Limb (tissue), 2 donors: ENCODE measurements at regions not wholly inside any gene's neighbourhood (a gene's known extent, or its start where the extent isn't known, plus 50 kb on each side); places are given as distances from the start of the nearest gene placed in this dataset.

ENCODE experiments used
- DNase-seq, 2 donors: peaks; one replicate each; pipeline ENCODE4 v3.0.0-alpha.2; 2016; ENCODE audit errors: extremely low spot score in 2 of 2

GRCh38 chr2:18741191-18741590 lies 151.8 kb upstream of the NT5C1B start:
- DNase-seq, result no peak

- DNase-seq, result no peak
Measured at GRCh38 chr2:18740474-18740881, 151.1 kb upstream of the NT5C1B start.

- no peak for DNase-seq
Measured at GRCh38 chr2:18731666-18732065, 142.3 kb upstream of the NT5C1B start.

- DNase-seq, result no peak
Measured at GRCh38 chr2:18724371-18725145, 135.2 kb upstream of the NT5C1B start.

- no peak for DNase-seq
Measured at GRCh38 chr2:18723219-18723618, 133.8 kb upstream of the NT5C1B start.

- DNase-seq, result no peak
Measured at GRCh38 chr2:18722101-18722500, 132.7 kb upstream of the NT5C1B start.

GRCh38 chr2:18721038-18721922 lies 131.9 kb upstream of the NT5C1B start:
- no peak for DNase-seq

- no peak for DNase-seq
Measured at GRCh38 chr2:18719978-18720775, 130.8 kb upstream of the NT5C1B start.

- DNase-seq, result no peak
Measured at GRCh38 chr2:18708203-18708715, 118.9 kb upstream of the NT5C1B start.

- no peak for DNase-seq
Measured at GRCh38 chr2:18706001-18706400, 116.6 kb upstream of the NT5C1B start.

GRCh38 chr2:18704276-18704675 lies 114.9 kb upstream of the NT5C1B start:
- DNase-seq, result no peak

GRCh38 chr2:18703555-18703954 lies 114.2 kb upstream of the NT5C1B start:
- DNase-seq, result no peak

- DNase-seq, result no peak
Measured at GRCh38 chr2:18701981-18702380, 112.6 kb upstream of the NT5C1B start.

GRCh38 chr2:18701546-18701945 lies 112.2 kb upstream of the NT5C1B start:
- no peak for DNase-seq

- no peak for DNase-seq
Measured at GRCh38 chr2:18690342-18690741, 101.0 kb upstream of the NT5C1B start.

- DNase-seq, result no peak
Measured at GRCh38 chr2:18684206-18685038, 95.1 kb upstream of the NT5C1B start.

GRCh38 chr2:18682681-18683080 lies 93.3 kb upstream of the NT5C1B start:
- DNase-seq, result no peak

GRCh38 chr2:18677280-18677679 lies 87.9 kb upstream of the NT5C1B start:
- no peak for DNase-seq

- DNase-seq, result no peak
Measured at GRCh38 chr2:18674309-18674708, 84.9 kb upstream of the NT5C1B start.

- DNase-seq, result no peak
Measured at GRCh38 chr2:18671363-18671762, 82.0 kb upstream of the NT5C1B start.

- DNase-seq, result no peak
Measured at GRCh38 chr2:18668221-18668620, 78.9 kb upstream of the NT5C1B start.
